ENCODE measurements at regions not wholly inside any gene's neighbourhood (a gene's known extent, or its start where the extent isn't known, plus 50 kb on each side); places are given as distances from the start of the nearest gene placed in this dataset.

GRCh38 chr2:45120546-45120945 is 111.3 kb upstream of the SIX2 start:
- H3K4me3 ChIP-seq (ENCODE audit: low read depth, low read length): no peak overlapping the region
- TF ChIP-seq CTCF (IDR thresholded peaks at IDR 0.05; ENCODE audit: insufficient read depth, low read length, poor library complexity, severe bottlenecking): no peak
- no peaks in the 10 kb centered on the region for H3K36me3 ChIP-seq (ENCODE audit: control insufficient read depth, insufficient read depth, low read length)
- no peak for DNase-seq (ENCODE audit: low read depth)
- H3K27me3 ChIP-seq (ENCODE audit: control insufficient read depth, insufficient read depth, low read length): no peaks in the 10 kb centered on the region

GRCh38 chr2:45119855-45120254 is 110.6 kb upstream of the SIX2 start:
- H3K27me3 ChIP-seq (ENCODE audit: control insufficient read depth, insufficient read depth, low read length): no peaks in the 10 kb centered on the region
- peak; percentile 83 for DNase-seq (ENCODE audit: low read depth)
- TF ChIP-seq CTCF (IDR thresholded peaks at IDR 0.05; ENCODE audit: insufficient read depth, low read length, poor library complexity, severe bottlenecking): no peak
- no peaks in the 10 kb centered on the region for H3K36me3 ChIP-seq (ENCODE audit: control insufficient read depth, insufficient read depth, low read length)
- no peak overlapping the region for H3K4me3 ChIP-seq (ENCODE audit: low read depth, low read length)

- no peaks in the 10 kb centered on the region for H3K36me3 ChIP-seq (ENCODE audit: control insufficient read depth, insufficient read depth, low read length)
- no peak overlapping the region for H3K4me3 ChIP-seq (ENCODE audit: low read depth, low read length)
- H3K27me3 ChIP-seq (ENCODE audit: control insufficient read depth, insufficient read depth, low read length): no peaks in the 10 kb centered on the region
- no peak for TF ChIP-seq CTCF (IDR thresholded peaks at IDR 0.05; ENCODE audit: insufficient read depth, low read length, poor library complexity, severe bottlenecking)
- peak; percentile 65 for DNase-seq (ENCODE audit: low read depth)
Observed at GRCh38 chr2:45119038-45119437, 109.8 kb upstream of the SIX2 start.

GRCh38 chr2:45117383-45117782 is 108.1 kb upstream of the SIX2 start:
- no peak for DNase-seq (ENCODE audit: low read depth)
- H3K36me3 ChIP-seq (ENCODE audit: control insufficient read depth, insufficient read depth, low read length): no peaks in the 10 kb centered on the region
- no peak for TF ChIP-seq CTCF (IDR thresholded peaks at IDR 0.05; ENCODE audit: insufficient read depth, low read length, poor library complexity, severe bottlenecking)

GRCh38 chr2:45115181-45115580 is 105.9 kb upstream of the SIX2 start:
- no peaks in the 10 kb centered on the region for H3K27me3 ChIP-seq (ENCODE audit: control insufficient read depth, insufficient read depth, low read length)
- TF ChIP-seq CTCF (IDR thresholded peaks at IDR 0.05; ENCODE audit: insufficient read depth, low read length, poor library complexity, severe bottlenecking): no peak
- no peak overlapping the region for H3K4me3 ChIP-seq (ENCODE audit: low read depth, low read length)
- H3K36me3 ChIP-seq (ENCODE audit: control insufficient read depth, insufficient read depth, low read length): no peaks in the 10 kb centered on the region
- DNase-seq (ENCODE audit: low read depth): no peak

More at GRCh38 chr2:45117383-45117782, 108.1 kb upstream of the SIX2 start:
- H3K4me3 ChIP-seq (ENCODE audit: low read depth, low read length): no peak overlapping the region
- H3K27me3 ChIP-seq (ENCODE audit: control insufficient read depth, insufficient read depth, low read length): no peaks in the 10 kb centered on the region

- Histone ChIP-seq H3K4me3 (ENCODE audit: low read depth, low read length) (no peak overlapping the region), H3K36me3 (ENCODE audit: control insufficient read depth, insufficient read depth, low read length) (no peaks in the 10 kb centered on the region), H3K27me3 (ENCODE audit: control insufficient read depth, insufficient read depth, low read length) (no peaks in the 10 kb centered on the region)
- no peak for DNase-seq (ENCODE audit: low read depth)
- no peak for TF ChIP-seq CTCF (IDR thresholded peaks at IDR 0.05; ENCODE audit: insufficient read depth, low read length, poor library complexity, severe bottlenecking)
Observed at GRCh38 chr2:45114221-45114955, 105.1 kb upstream of the SIX2 start.

All from kidney epithelial cell (primary cell).